Suppressor macrophage treated with lipopolysaccharide for 1 hour (primary cell): ENCODE measurements at regions not wholly inside any gene's neighbourhood (a gene's known extent, or its start where the extent isn't known, plus 50 kb on each side); places are given as distances from the start of the nearest gene placed in this dataset.

ENCODE experiments used
- DNase-seq, 3 donors: peaks; one replicate each; pipeline ENCODE4 v3.0.0-alpha.2; 2020 to 2022

- no peak for DNase-seq
These were observed 273.0 kb upstream of the COL8A1 start for GRCh38 chr3:99365396-99365795.

- no peak for DNase-seq
These were observed 281.3 kb upstream of the COL8A1 start for GRCh38 chr3:99357131-99357530.

- DNase-seq, result no peak
These were observed 281.7 kb upstream of the COL8A1 start for GRCh38 chr3:99356696-99357095.

GRCh38 chr3:99355465-99355864 lies 282.9 kb upstream of the COL8A1 start:
- DNase-seq, result peak in 1 of 3 donors; percentile 2

GRCh38 chr3:99352811-99353210 lies 285.6 kb upstream of the COL8A1 start:
- DNase-seq, result no peak

GRCh38 chr3:99351122-99351521 lies 287.3 kb upstream of the COL8A1 start:
- no peak for DNase-seq

- DNase-seq, result no peak
These were observed 289.9 kb upstream of the COL8A1 start for GRCh38 chr3:99348451-99348850.

- DNase-seq, result no peak
These were observed 294.2 kb upstream of the COL8A1 start for GRCh38 chr3:99344216-99344615.

GRCh38 chr3:99342383-99342782 lies 296.0 kb upstream of the COL8A1 start:
- no peak for DNase-seq

GRCh38 chr3:99339222-99339621 lies 299.2 kb upstream of the COL8A1 start:
- DNase-seq, result no peak

GRCh38 chr3:99332718-99333117 lies 305.7 kb upstream of the COL8A1 start:
- no peak for DNase-seq

- no peak for DNase-seq
These were observed 306.1 kb upstream of the COL8A1 start for GRCh38 chr3:99332276-99332675.

- DNase-seq, result no peak
These were observed 307.4 kb upstream of the COL8A1 start for GRCh38 chr3:99330924-99331532.

GRCh38 chr3:99330281-99330680 lies 308.1 kb upstream of the COL8A1 start:
- no peak for DNase-seq

- DNase-seq, result no peak
These were observed 313.0 kb upstream of the COL8A1 start for GRCh38 chr3:99325402-99325801.

GRCh38 chr3:99324636-99325203 lies 313.7 kb upstream of the COL8A1 start:
- DNase-seq, result no peak

GRCh38 chr3:99323940-99324339 lies 314.5 kb upstream of the COL8A1 start:
- no peak for DNase-seq

- no peak for DNase-seq
These were observed 315.8 kb upstream of the COL8A1 start for GRCh38 chr3:99322551-99322950.

- no peak for DNase-seq
These were observed 317.1 kb upstream of the COL8A1 start for GRCh38 chr3:99321261-99321660.

- no peak for DNase-seq
These were observed 318.4 kb upstream of the COL8A1 start for GRCh38 chr3:99319961-99320360.

- DNase-seq, result no peak
These were observed 318.9 kb upstream of the COL8A1 start for GRCh38 chr3:99319450-99319849.

- DNase-seq, result no peak
These were observed 321.2 kb upstream of the COL8A1 start for GRCh38 chr3:99317201-99317600.

GRCh38 chr3:99315896-99316295 lies 322.5 kb upstream of the COL8A1 start:
- no peak for DNase-seq

- DNase-seq, result no peak
These were observed 324.9 kb upstream of the COL8A1 start for GRCh38 chr3:99313485-99313884.

GRCh38 chr3:99298661-99299060 lies 339.7 kb upstream of the COL8A1 start:
- DNase-seq, result no peak
